DOHH2 (cell line): ENCODE measurements at regions not wholly inside any gene's neighbourhood (a gene's known extent, or its start where the extent isn't known, plus 50 kb on each side); places are given as distances from the start of the nearest gene placed in this dataset.

Source experiments
- H3F3A ChIP-seq: fragments of 200-600 bp; sonication (generic), shearing (Covaris generic); 2 replicates; pipeline ENCODE4 v1.6.0; 2016; ENCODE audit warnings: antibody characterized with exemption, mild to moderate bottlenecking; ENCODE audit not compliant: control insufficient read depth, insufficient read depth
- H3K27ac ChIP-seq: fragments of 200-600 bp; sonication (generic); 2 replicates; pipeline ENCODE4 v1.5.1; 2014; ENCODE audit warnings: low read depth, mild to moderate bottlenecking, low read length, moderate library complexity
- H3K27me3 ChIP-seq: fragments of 200-600 bp; sonication (generic); 2 replicates; pipeline ENCODE4 v1.6.1; 2014; ENCODE audit warnings: mild to moderate bottlenecking, low read length, mixed read lengths; ENCODE audit not compliant: control insufficient read depth
- H3K36me3 ChIP-seq: fragments of 200-600 bp; sonication (generic); 2 replicates; pipeline ENCODE4 v1.6.1; 2014; ENCODE audit warnings: mild to moderate bottlenecking, low read length, moderate library complexity, mixed read lengths; ENCODE audit not compliant: control insufficient read depth
- H3K4me1 ChIP-seq: fragments of 200-600 bp; sonication (generic); 2 replicates; pipeline ENCODE4 v1.6.1; 2014; ENCODE audit warnings: mild to moderate bottlenecking, low read length, mixed read lengths; ENCODE audit not compliant: control insufficient read depth
- H3K4me2 ChIP-seq: fragments of 200-600 bp; sonication (generic); 2 replicates; pipeline ENCODE4 v1.6.0; 2014; ENCODE audit warnings: mild to moderate bottlenecking, low read length, moderate library complexity
- H3K4me3 ChIP-seq: fragments of 200-600 bp; sonication (generic); 2 replicates; pipeline ENCODE4 v1.5.1; 2014; ENCODE audit warnings: mild to moderate bottlenecking, low read length, mixed read lengths
- H3K79me2 ChIP-seq: fragments of 200-600 bp; sonication (generic); 2 replicates; pipeline ENCODE4 v1.6.1; 2014; ENCODE audit warnings: mild to moderate bottlenecking, low read length, mixed read lengths; ENCODE audit not compliant: control insufficient read depth
- H3K9me2 ChIP-seq: fragments of 200-600 bp; sonication (generic); replicated peaks from 2 replicates; pipeline ENCODE4 v1.6.1; 2014; ENCODE audit warnings: mild to moderate bottlenecking, low read length, mixed read lengths; ENCODE audit not compliant: control insufficient read depth
- H3K9me3 ChIP-seq: fragments of 200-600 bp; sonication (generic); 2 replicates; pipeline ENCODE4 v1.6.1; 2014; ENCODE audit warnings: antibody characterized with exemption, low read length, mixed read lengths; ENCODE audit not compliant: control insufficient read depth, insufficient read depth
- H4K20me1 ChIP-seq: fragments of 200-600 bp; sonication (generic); 2 replicates; pipeline ENCODE4 v1.6.0; 2014; ENCODE audit warnings: low read depth, mild to moderate bottlenecking, antibody characterized with exemption, low read length, moderate library complexity; ENCODE audit not compliant: control insufficient read depth, insufficient read depth
- EZH2phosphoT487 ChIP-seq: fragments of 200-600 bp; sonication (generic); IDR thresholded peaks from 2 replicates; pipeline ENCODE4 v1.6.1; 2017; ENCODE audit warnings: borderline replicate concordance, mild to moderate bottlenecking, antibody characterized with exemption, low read length, moderate library complexity, mixed read lengths
- TF ChIP-seq, protein P1 (sequence below): fragments of 200-600 bp; sonication (generic); IDR thresholded peaks from one replicate; pipeline ENCODE4 v1.5.1; 2014; ENCODE audit warnings: antibody characterized with exemption, mild to moderate bottlenecking, low read depth, low read length; ENCODE audit not compliant: poor library complexity, severe bottlenecking

DNA sequence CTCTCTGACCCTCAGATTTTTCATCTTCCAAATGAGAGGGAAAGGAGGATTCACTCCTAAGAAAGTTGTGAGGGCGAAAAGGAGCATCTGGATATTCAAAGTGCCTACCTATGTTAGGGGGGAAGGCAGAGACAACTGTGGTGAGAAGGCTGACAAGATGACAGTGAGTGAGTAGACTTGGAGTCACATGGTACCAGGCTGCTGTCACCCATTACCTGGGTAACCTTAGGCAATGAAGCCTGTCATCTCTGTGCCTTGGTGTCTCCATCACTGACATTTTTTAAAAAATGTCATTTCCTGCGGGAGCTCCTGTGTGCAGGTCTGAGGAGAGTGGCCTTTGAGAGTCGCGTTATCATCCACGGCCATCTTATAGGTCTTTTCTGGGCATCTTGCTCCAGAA lies 124.0 kb downstream of the MAF start:
- TF ChIP-seq EZH2phosphoT487: no peak
- TF ChIP-seq, protein P1, sequence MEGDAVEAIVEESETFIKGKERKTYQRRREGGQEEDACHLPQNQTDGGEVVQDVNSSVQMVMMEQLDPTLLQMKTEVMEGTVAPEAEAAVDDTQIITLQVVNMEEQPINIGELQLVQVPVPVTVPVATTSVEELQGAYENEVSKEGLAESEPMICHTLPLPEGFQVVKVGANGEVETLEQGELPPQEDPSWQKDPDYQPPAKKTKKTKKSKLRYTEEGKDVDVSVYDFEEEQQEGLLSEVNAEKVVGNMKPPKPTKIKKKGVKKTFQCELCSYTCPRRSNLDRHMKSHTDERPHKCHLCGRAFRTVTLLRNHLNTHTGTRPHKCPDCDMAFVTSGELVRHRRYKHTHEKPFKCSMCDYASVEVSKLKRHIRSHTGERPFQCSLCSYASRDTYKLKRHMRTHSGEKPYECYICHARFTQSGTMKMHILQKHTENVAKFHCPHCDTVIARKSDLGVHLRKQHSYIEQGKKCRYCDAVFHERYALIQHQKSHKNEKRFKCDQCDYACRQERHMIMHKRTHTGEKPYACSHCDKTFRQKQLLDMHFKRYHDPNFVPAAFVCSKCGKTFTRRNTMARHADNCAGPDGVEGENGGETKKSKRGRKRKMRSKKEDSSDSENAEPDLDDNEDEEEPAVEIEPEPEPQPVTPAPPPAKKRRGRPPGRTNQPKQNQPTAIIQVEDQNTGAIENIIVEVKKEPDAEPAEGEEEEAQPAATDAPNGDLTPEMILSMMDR: no peak
- H3F3A ChIP-seq: no peaks in the 10 kb centered on the region
- H3K4me2 ChIP-seq: no peak overlapping the region
- H3K27ac ChIP-seq: no peak overlapping the region
- H3K4me1 ChIP-seq: no peaks in the 10 kb centered on the region
- no peaks in the 10 kb centered on the region for H3K9me3 ChIP-seq
- no peaks in the 10 kb centered on the region for H3K27me3 ChIP-seq
- H3K36me3 ChIP-seq: no peaks in the 10 kb centered on the region
- H3K9me2 ChIP-seq: no peaks in the 10 kb centered on the region
- no peaks in the 10 kb centered on the region for H4K20me1 ChIP-seq
- H3K4me3 ChIP-seq: no peak overlapping the region
- no peaks in the 10 kb centered on the region for H3K79me2 ChIP-seq

DNA sequence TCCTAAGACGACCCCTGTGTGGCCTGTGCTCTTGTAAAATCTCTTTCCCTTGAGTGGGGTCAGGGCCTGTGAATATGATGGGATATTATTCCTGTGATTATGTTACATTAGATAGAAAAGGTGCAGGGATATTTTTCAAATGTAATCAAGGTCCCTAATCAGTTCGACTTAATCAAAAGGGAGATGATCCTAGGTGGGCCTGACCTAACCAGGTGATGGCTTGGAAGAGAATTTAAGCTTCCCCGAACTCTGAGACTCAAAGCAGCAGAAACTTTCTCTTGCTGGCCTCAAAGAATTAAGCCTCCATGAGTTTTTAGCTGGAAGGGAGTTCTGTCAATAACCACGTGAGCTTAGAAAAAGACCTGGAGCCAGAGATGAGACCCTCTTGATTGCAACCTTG lies 124.7 kb downstream of the MAF start:
- no peaks in the 10 kb centered on the region for H3F3A ChIP-seq
- no peaks in the 10 kb centered on the region for H4K20me1 ChIP-seq
- TF ChIP-seq EZH2phosphoT487: no peak
- TF ChIP-seq, protein P1: no peak
- H3K4me1 ChIP-seq: no peaks in the 10 kb centered on the region
- H3K27me3 ChIP-seq: no peaks in the 10 kb centered on the region
- H3K4me3 ChIP-seq: no peak overlapping the region
- H3K4me2 ChIP-seq: no peak overlapping the region
- H3K36me3 ChIP-seq: no peaks in the 10 kb centered on the region
- no peak overlapping the region for H3K27ac ChIP-seq
- H3K9me3 ChIP-seq: no peaks in the 10 kb centered on the region
- H3K9me2 ChIP-seq: no peaks in the 10 kb centered on the region
- H3K79me2 ChIP-seq: no peaks in the 10 kb centered on the region

DNA sequence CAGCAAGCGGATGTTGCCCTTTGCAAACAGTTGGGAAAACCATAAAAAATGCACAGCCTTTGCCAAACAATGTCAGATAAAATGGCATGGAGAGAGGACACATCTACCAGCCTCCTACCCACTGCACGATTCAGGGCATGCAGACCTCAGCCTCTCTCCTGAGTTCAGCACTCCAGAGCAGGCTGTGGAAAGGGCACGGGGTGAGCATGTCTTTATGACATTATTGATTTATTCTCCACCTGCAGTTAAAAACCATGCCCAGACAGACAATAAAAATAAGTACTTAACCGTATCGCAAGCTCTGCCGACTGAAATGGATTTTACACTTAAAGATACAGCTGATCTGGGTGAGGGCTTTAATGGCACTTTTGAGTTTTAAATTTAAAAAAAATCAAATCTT lies 127.1 kb downstream of the MAF start:
- H3K4me3 ChIP-seq: no peak overlapping the region
- no peaks in the 10 kb centered on the region for H3K36me3 ChIP-seq
- no peaks in the 10 kb centered on the region for H3K79me2 ChIP-seq
- no peaks in the 10 kb centered on the region for H3K9me2 ChIP-seq
- no peaks in the 10 kb centered on the region for H4K20me1 ChIP-seq
- no peaks in the 10 kb centered on the region for H3K4me1 ChIP-seq
- H3K4me2 ChIP-seq: no peak overlapping the region
- no peaks in the 10 kb centered on the region for H3F3A ChIP-seq
- H3K9me3 ChIP-seq: no peaks in the 10 kb centered on the region
- TF ChIP-seq, protein P1: no peak
- no peak overlapping the region for H3K27ac ChIP-seq
- H3K27me3 ChIP-seq: no peaks in the 10 kb centered on the region

DNA sequence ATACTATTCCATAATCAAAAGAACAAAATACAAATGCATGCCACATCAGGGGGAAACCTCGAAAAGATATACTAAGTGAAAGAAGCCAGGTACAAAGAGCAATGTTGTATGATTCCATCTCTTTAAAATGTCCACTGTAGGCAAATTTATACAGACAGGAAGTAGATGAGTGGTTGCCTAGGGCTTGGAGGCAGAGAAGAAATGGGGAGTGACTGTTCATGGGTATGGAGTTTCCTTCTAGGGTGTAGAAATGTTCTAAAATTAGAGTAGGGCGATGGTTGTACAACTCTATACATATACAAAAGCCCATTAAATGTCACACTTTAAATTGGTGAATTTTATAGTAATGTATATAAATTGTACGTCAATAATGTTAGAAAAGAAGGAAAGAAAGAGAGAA lies 128.1 kb downstream of the MAF start:
- no peaks in the 10 kb centered on the region for H3K9me3 ChIP-seq
- no peak overlapping the region for H3K4me2 ChIP-seq
- H3K4me3 ChIP-seq: no peak overlapping the region
- no peak overlapping the region for H3K27ac ChIP-seq
- no peaks in the 10 kb centered on the region for H3K9me2 ChIP-seq
- H3F3A ChIP-seq: no peaks in the 10 kb centered on the region
- no peaks in the 10 kb centered on the region for H3K27me3 ChIP-seq
- no peaks in the 10 kb centered on the region for H4K20me1 ChIP-seq
- H3K4me1 ChIP-seq: no peaks in the 10 kb centered on the region
- H3K36me3 ChIP-seq: no peaks in the 10 kb centered on the region
- TF ChIP-seq, protein P1: no peak
- TF ChIP-seq EZH2phosphoT487: no peak
- H3K79me2 ChIP-seq: no peaks in the 10 kb centered on the region
